HG03025 (cell line): ENCODE measurements at regions not wholly inside any gene's neighbourhood (a gene's known extent, or its start where the extent isn't known, plus 50 kb on each side); places are given as distances from the start of the nearest gene placed in this dataset.

ENCODE experiments used
- ATAC-seq: cut with Tn5 transposase; IDR thresholded peaks from one replicate; pipeline ENCODE4 v1.9.1; 2021; ENCODE audit warnings: mild to moderate bottlenecking, moderate library complexity; ENCODE audit not compliant: unreplicated experiment, low FRiP score

GRCh38 chr15:96514607-96515285, 184.2 kb downstream of the NR2F2 start:
- ATAC-seq: no peak

- no peak for ATAC-seq
Measured at GRCh38 chr15:96515371-96515770, 184.9 kb downstream of the NR2F2 start.

- no peak for ATAC-seq
Measured at GRCh38 chr15:96521386-96521785, 190.9 kb downstream of the NR2F2 start.

- no peak for ATAC-seq
Measured at GRCh38 chr15:96524676-96525417, 194.3 kb downstream of the NR2F2 start.

- no peak for ATAC-seq
Measured at GRCh38 chr15:96535148-96535547, 204.6 kb downstream of the NR2F2 start.

GRCh38 chr15:96538491-96538890, 208.0 kb downstream of the NR2F2 start:
- no peak for ATAC-seq

GRCh38 chr15:96540283-96540682, 209.8 kb downstream of the NR2F2 start:
- ATAC-seq: no peak

GRCh38 chr15:96542130-96542770, 211.8 kb downstream of the NR2F2 start:
- no peak for ATAC-seq

- no peak for ATAC-seq
Measured at GRCh38 chr15:96544162-96544756, 213.8 kb downstream of the NR2F2 start.

GRCh38 chr15:96549136-96549535, 218.6 kb downstream of the NR2F2 start:
- ATAC-seq: no peak

- ATAC-seq: no peak
Measured at GRCh38 chr15:96551196-96551595, 220.7 kb downstream of the NR2F2 start.

GRCh38 chr15:96551722-96552121, 221.2 kb downstream of the NR2F2 start:
- no peak for ATAC-seq

- no peak for ATAC-seq
Measured at GRCh38 chr15:96553006-96553405, 222.5 kb downstream of the NR2F2 start.

- ATAC-seq: no peak
Measured at GRCh38 chr15:96553451-96553850, 223.0 kb downstream of the NR2F2 start.

- no peak for ATAC-seq
Measured at GRCh38 chr15:96553931-96554330, 223.4 kb downstream of the NR2F2 start.

GRCh38 chr15:96554541-96554940, 224.0 kb downstream of the NR2F2 start:
- ATAC-seq: no peak

- ATAC-seq: no peak
Measured at GRCh38 chr15:96559087-96559486, 228.6 kb downstream of the NR2F2 start.

GRCh38 chr15:96559631-96560030, 229.1 kb downstream of the NR2F2 start:
- ATAC-seq: no peak

- ATAC-seq: no peak
Measured at GRCh38 chr15:96560246-96560895, 229.9 kb downstream of the NR2F2 start.

GRCh38 chr15:96561593-96561992, 231.1 kb downstream of the NR2F2 start:
- ATAC-seq: no peak

- no peak for ATAC-seq
Measured at GRCh38 chr15:96564546-96564945, 234.0 kb downstream of the NR2F2 start.
